Brain microvascular endothelial cell (primary cell): ENCODE measurements at regions not wholly inside any gene's neighbourhood (a gene's known extent, or its start where the extent isn't known, plus 50 kb on each side); places are given as distances from the start of the nearest gene placed in this dataset.

Source experiments
- DNase-seq: peaks from one replicate; pipeline ENCODE4 v3.0.0-alpha.2; 2020
- H3K27ac ChIP-seq: fragments of 250-450 bp; sonication (Bioruptor Pico); 2 replicates; pipeline ENCODE4 v1.5.1; 2020; ENCODE audit warnings: mild to moderate bottlenecking, moderate library complexity
- H3K27me3 ChIP-seq: fragments of 250-450 bp; sonication (Bioruptor Pico); replicated peaks from 2 replicates; pipeline ENCODE4 v1.5.1; 2020; ENCODE audit warnings: mild to moderate bottlenecking
- H3K36me3 ChIP-seq: fragments of 250-450 bp; sonication (Bioruptor Pico); replicated peaks from 2 replicates; pipeline ENCODE4 v1.5.1; 2020; ENCODE audit warnings: mild to moderate bottlenecking
- H3K4me3 ChIP-seq: 2 replicates; pipeline ENCODE4 v1.5.1; 2011; ENCODE audit warnings: low read depth, mild to moderate bottlenecking, control low read depth, low read length, moderate library complexity
- CTCF ChIP-seq: IDR thresholded peaks from 2 replicates; pipeline ENCODE4 v1.5.1; 2011; ENCODE audit warnings: low read depth, mild to moderate bottlenecking, moderate library complexity, low read length, control low read depth, inconsistent platforms; ENCODE audit errors: missing control alignments
- in situ Hi-C: cut with HindIII; loops from 2 replicates; pipeline ENCODE4 v1.10.0; 2017; ENCODE audit warnings: low sequenced_read_pairs, low pct_ligation_motif_present

- H3K27ac ChIP-seq, result no peak overlapping the region
- DNase-seq, result no peak
- H3K36me3 ChIP-seq, result no peaks in the 10 kb centered on the region
- no peak overlapping the region for H3K4me3 ChIP-seq
- TF ChIP-seq CTCF, result no peak
- H3K27me3 ChIP-seq, result no peaks in the 10 kb centered on the region
- in situ Hi-C loops, result no loop called here
Measured at GRCh38 chr2:201973305-201973928, 60.2 kb upstream of the FZD7 start.

GRCh38 chr2:201974171-201975100, 59.2 kb upstream of the FZD7 start:
- DNase-seq, result no peak
- Histone ChIP-seq H3K27ac (no peak overlapping the region), H3K27me3 (no peaks in the 10 kb centered on the region), H3K4me3 (no peak overlapping the region), H3K36me3 (no peaks in the 10 kb centered on the region)
- in situ Hi-C loops, result no loop called here
- no peak for TF ChIP-seq CTCF

GRCh38 chr2:201975434-201975833, 58.2 kb upstream of the FZD7 start:
- no peak for TF ChIP-seq CTCF
- no peak for DNase-seq
- no peaks in the 10 kb centered on the region for H3K36me3 ChIP-seq
- no peak overlapping the region for H3K27ac ChIP-seq
- H3K27me3 ChIP-seq, result no peaks in the 10 kb centered on the region
- in situ Hi-C loops, result no loop called here
- no peak overlapping the region for H3K4me3 ChIP-seq

- H3K27me3 ChIP-seq, result no peaks in the 10 kb centered on the region
- DNase-seq, result no peak
- H3K36me3 ChIP-seq, result no peaks in the 10 kb centered on the region
- TF ChIP-seq CTCF, result no peak
- in situ Hi-C loops, result no loop called here
- H3K27ac ChIP-seq, result no peak overlapping the region
- no peak overlapping the region for H3K4me3 ChIP-seq
Measured at GRCh38 chr2:201975964-201976612, 57.6 kb upstream of the FZD7 start.

- no peaks in the 10 kb centered on the region for H3K36me3 ChIP-seq
- H3K27me3 ChIP-seq, result no peaks in the 10 kb centered on the region
- in situ Hi-C loops, result no loop called here
- TF ChIP-seq CTCF, result no peak
- no peak for DNase-seq
- no peak overlapping the region for H3K4me3 ChIP-seq
- H3K27ac ChIP-seq, result no peak overlapping the region
Measured at GRCh38 chr2:201977651-201978050, 56.0 kb upstream of the FZD7 start.
